ENCODE measurements at regions not wholly inside any gene's neighbourhood (a gene's known extent, or its start where the extent isn't known, plus 50 kb on each side); places are given as distances from the start of the nearest gene placed in this dataset.

DNA sequence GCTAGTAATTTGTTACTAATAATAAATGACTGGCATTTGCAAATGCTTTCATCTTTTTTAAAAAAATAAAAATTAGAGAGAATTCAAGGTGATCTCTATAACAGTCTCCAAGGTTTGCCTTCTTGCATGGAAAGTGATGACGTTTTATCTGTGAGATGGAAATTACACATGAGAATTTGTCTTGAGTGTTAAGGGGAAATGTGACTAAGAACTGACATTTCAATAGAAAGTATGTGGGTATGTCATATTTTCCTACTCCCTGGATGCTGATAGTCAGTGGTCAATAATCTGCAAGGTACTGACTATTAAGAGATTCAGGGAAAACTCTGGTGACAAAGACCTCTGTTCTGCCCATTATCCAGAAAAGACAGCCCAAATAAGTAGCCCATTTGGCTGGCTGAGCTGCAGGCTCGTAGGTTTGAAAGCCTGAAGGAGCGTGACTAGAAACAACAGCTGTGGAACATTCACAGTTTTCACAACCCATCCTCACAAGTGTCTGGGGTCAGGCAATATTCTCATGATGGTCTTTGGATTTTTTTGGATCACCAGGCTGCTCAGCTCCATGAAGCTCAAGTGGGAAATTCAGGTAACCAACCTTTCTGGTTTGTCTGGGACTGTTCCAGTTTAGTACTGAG, 49.7 kb upstream of the WSCD1 start:
- Histone ChIP-seq H3K27me3 (ENCODE audit: control insufficient read depth, insufficient read depth, low read length) (no peaks in the 10 kb centered on the region), H3K4me3 (ENCODE audit: low read depth, low read length) (no peak overlapping the region), H3K36me3 (ENCODE audit: control insufficient read depth, insufficient read depth, low read length) (no peaks in the 10 kb centered on the region)
- DNase-seq (ENCODE audit: low read depth) = no peak
- TF ChIP-seq, protein P1, sequence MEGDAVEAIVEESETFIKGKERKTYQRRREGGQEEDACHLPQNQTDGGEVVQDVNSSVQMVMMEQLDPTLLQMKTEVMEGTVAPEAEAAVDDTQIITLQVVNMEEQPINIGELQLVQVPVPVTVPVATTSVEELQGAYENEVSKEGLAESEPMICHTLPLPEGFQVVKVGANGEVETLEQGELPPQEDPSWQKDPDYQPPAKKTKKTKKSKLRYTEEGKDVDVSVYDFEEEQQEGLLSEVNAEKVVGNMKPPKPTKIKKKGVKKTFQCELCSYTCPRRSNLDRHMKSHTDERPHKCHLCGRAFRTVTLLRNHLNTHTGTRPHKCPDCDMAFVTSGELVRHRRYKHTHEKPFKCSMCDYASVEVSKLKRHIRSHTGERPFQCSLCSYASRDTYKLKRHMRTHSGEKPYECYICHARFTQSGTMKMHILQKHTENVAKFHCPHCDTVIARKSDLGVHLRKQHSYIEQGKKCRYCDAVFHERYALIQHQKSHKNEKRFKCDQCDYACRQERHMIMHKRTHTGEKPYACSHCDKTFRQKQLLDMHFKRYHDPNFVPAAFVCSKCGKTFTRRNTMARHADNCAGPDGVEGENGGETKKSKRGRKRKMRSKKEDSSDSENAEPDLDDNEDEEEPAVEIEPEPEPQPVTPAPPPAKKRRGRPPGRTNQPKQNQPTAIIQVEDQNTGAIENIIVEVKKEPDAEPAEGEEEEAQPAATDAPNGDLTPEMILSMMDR (IDR thresholded peaks at IDR 0.05; ENCODE audit: insufficient read depth, low read length, poor library complexity, severe bottlenecking) = no peak
